ENCODE measurements at regions not wholly inside any gene's neighbourhood (a gene's known extent, or its start where the extent isn't known, plus 50 kb on each side); places are given as distances from the start of the nearest gene placed in this dataset.

GRCh38 chr9:108768744-108769143 is 87.0 kb downstream of the ACTL7B start:
- TF ChIP-seq, protein P1, sequence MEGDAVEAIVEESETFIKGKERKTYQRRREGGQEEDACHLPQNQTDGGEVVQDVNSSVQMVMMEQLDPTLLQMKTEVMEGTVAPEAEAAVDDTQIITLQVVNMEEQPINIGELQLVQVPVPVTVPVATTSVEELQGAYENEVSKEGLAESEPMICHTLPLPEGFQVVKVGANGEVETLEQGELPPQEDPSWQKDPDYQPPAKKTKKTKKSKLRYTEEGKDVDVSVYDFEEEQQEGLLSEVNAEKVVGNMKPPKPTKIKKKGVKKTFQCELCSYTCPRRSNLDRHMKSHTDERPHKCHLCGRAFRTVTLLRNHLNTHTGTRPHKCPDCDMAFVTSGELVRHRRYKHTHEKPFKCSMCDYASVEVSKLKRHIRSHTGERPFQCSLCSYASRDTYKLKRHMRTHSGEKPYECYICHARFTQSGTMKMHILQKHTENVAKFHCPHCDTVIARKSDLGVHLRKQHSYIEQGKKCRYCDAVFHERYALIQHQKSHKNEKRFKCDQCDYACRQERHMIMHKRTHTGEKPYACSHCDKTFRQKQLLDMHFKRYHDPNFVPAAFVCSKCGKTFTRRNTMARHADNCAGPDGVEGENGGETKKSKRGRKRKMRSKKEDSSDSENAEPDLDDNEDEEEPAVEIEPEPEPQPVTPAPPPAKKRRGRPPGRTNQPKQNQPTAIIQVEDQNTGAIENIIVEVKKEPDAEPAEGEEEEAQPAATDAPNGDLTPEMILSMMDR (IDR thresholded peaks at IDR 0.05; ENCODE audit: extremely low read depth, insufficient read depth, missing control alignments) = no peak
- no peak for DNase-seq (ENCODE audit: low spot score)
- in situ Hi-C loops (cut with MboI; ENCODE audit: low pct_unique_long_range_greater_than_20kb, low sequenced_read_pairs, unreplicated experiment) = loop anchor here (25.0 kb wide), 1 partner anchor 206 kb away; no protein-coding TSS in a partner anchor

DNA sequence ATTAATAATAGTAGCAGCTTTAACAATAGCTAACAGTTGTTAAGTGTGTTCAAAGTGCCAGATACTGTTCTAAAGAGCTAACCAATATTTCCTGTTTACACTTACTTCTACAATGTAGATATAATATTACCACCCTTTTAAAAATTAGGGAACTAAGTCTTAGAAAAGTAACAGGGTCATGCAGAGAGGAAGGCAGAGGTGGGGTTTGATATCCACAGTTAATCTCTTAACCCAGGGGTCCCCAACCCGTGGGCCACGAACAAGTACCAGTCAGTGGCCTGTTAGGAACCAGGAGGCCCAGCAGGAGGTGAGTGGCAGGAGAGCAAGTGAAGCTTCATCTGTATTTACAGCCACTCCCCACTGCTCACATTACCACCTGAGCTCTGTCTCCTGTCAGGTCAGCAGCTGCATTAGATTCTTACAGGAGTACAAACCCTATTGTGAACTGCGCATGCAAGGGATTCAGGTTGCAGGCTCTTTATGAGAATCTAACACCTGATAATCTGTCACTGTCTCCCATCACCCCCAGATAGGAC is 89.1 kb downstream of the ACTL7B start:
- DNase-seq (ENCODE audit: low spot score) = no peak
- in situ Hi-C loops (cut with MboI; ENCODE audit: low pct_unique_long_range_greater_than_20kb, low sequenced_read_pairs, unreplicated experiment) = loop anchor here (25.0 kb wide), 1 partner anchor 204 kb away; no protein-coding TSS in a partner anchor
- TF ChIP-seq, protein P1 (IDR thresholded peaks at IDR 0.05; ENCODE audit: extremely low read depth, insufficient read depth, missing control alignments) = no peak

DNA sequence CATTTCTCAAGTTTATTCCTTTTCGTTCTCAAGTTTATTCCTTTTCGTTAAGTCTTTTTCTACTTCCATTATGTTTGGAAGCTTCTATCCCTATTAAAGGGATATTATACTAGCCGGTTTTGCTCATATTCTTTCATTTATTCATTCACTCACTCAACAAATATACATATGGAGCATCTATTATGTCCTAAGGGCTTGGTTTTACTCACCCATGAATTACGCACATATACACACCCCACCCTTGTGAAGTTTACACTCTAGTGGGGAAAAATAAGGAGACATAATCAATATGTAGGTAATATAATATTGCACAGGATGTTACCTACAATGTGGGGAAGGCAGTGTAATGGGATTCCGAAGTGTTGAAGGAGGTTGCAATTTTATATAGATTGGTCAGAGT is 90.5 kb downstream of the ACTL7B start:
- in situ Hi-C loops (cut with MboI; ENCODE audit: low pct_unique_long_range_greater_than_20kb, low sequenced_read_pairs, unreplicated experiment) = loop anchor here (25.0 kb wide), 1 partner anchor 203 kb away; no protein-coding TSS in a partner anchor

GRCh38 chr9:108762348-108763055 is 93.3 kb downstream of the ACTL7B start:
- in situ Hi-C loops (cut with MboI; ENCODE audit: low pct_unique_long_range_greater_than_20kb, low sequenced_read_pairs, unreplicated experiment) = loop anchor here (25.0 kb wide), 1 partner anchor 200 kb away; no protein-coding TSS in a partner anchor
- no peak for DNase-seq (ENCODE audit: low spot score)
- TF ChIP-seq, protein P1 (IDR thresholded peaks at IDR 0.05; ENCODE audit: extremely low read depth, insufficient read depth, missing control alignments) = peak; percentile 9

More for the DNA sequence above, 90.5 kb downstream of the ACTL7B start:
- TF ChIP-seq, protein P1 (IDR thresholded peaks at IDR 0.05; ENCODE audit: extremely low read depth, insufficient read depth, missing control alignments) = no peak
- no peak for DNase-seq (ENCODE audit: low spot score)

DNA sequence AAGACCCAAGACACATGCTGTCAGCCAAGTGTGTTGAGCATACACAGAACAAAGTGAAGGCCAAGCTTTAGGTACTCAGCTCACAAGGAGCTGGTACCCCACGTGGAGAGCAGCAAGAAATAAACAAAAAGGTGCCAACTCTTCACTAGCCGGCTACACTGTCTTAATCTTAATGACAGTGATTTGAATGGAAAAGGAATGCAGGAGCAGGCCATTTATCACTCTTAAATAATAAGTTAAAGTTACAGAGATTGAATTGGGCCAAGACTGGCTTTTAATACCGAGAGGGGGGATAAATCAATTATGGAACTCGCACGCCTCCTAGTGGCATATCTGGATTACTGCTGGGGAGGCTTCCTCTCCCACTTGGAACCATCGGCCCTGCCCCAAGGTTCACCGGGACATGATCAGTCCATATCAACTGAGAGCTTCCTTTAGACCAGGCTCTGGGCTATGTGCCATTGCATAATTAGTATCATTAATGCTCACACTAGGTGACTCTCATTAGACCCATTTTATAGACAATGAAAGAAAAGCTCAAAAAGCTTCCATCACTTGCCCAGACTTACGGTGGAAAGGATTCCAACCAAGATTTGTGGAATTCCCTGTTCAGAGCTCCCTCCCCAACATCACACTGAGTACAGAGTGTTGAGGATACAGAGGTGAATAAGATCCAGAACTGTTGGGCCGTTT is 94.0 kb downstream of the ACTL7B start:
- TF ChIP-seq, protein P1 (IDR thresholded peaks at IDR 0.05; ENCODE audit: extremely low read depth, insufficient read depth, missing control alignments) = peak; percentile 82
- in situ Hi-C loops (cut with MboI; ENCODE audit: low pct_unique_long_range_greater_than_20kb, low sequenced_read_pairs, unreplicated experiment) = loop anchor here (25.0 kb wide), 1 partner anchor 200 kb away; no protein-coding TSS in a partner anchor
- peak; percentile 67 for DNase-seq (ENCODE audit: low spot score)

GRCh38 chr9:108760841-108761240 is 94.9 kb downstream of the ACTL7B start:
- no peak for DNase-seq (ENCODE audit: low spot score)
- in situ Hi-C loops (cut with MboI; ENCODE audit: low pct_unique_long_range_greater_than_20kb, low sequenced_read_pairs, unreplicated experiment) = loop anchor here (25.0 kb wide), 1 partner anchor 199 kb away; no protein-coding TSS in a partner anchor
- TF ChIP-seq, protein P1 (IDR thresholded peaks at IDR 0.05; ENCODE audit: extremely low read depth, insufficient read depth, missing control alignments) = no peak
